ENCODE measurements at regions not wholly inside any gene's neighbourhood (a gene's known extent, or its start where the extent isn't known, plus 50 kb on each side); places are given as distances from the start of the nearest gene placed in this dataset.

GRCh38 chr12:19847294-19848059, 408.2 kb downstream of the AEBP2 start:
- Mint-ChIP-seq H3K9me3 (peaks cover 5 to 25% (median 9%) of the 10 kb centered on the region in 3 donors), H3K36me3 (no peaks in the 10 kb centered on the region), H3K4me3 (no peak overlapping the region), H3K27ac (no peak overlapping the region), H3K27me3 (no peaks in the 10 kb centered on the region), H3K4me1 (no peaks in the 10 kb centered on the region)

- Mint-ChIP-seq H3K4me1 (no peaks in the 10 kb centered on the region), H3K36me3 (no peaks in the 10 kb centered on the region), H3K4me3 (no peak overlapping the region), H3K27ac (no peak overlapping the region), H3K9me3 (peaks cover 5 to 25% (median 9%) of the 10 kb centered on the region in 3 donors), H3K27me3 (no peaks in the 10 kb centered on the region)
These were observed 409.1 kb downstream of the AEBP2 start for GRCh38 chr12:19848421-19848820.

GRCh38 chr12:19849208-19849607, 409.9 kb downstream of the AEBP2 start:
- Mint-ChIP-seq H3K4me3 (no peak overlapping the region), H3K36me3 (no peaks in the 10 kb centered on the region), H3K4me1 (no peaks in the 10 kb centered on the region), H3K27me3 (no peaks in the 10 kb centered on the region), H3K9me3 (peaks cover 5 to 25% (median 9%) of the 10 kb centered on the region in 3 donors), H3K27ac (no peak overlapping the region)

GRCh38 chr12:19850346-19851065, 411.2 kb downstream of the AEBP2 start:
- Mint-ChIP-seq H3K27ac (no peak overlapping the region), H3K4me1 (no peaks in the 10 kb centered on the region), H3K36me3 (no peaks in the 10 kb centered on the region), H3K27me3 (no peaks in the 10 kb centered on the region), H3K9me3 (peaks cover 7 to 25% (median 9%) of the 10 kb centered on the region in 3 donors), H3K4me3 (no peak overlapping the region)

GRCh38 chr12:19852100-19852855, 413.0 kb downstream of the AEBP2 start:
- Mint-ChIP-seq H3K36me3 (no peaks in the 10 kb centered on the region), H3K9me3 (peaks cover 6 to 29% (median 13%) of the 10 kb centered on the region in 3 donors), H3K27me3 (no peaks in the 10 kb centered on the region), H3K27ac (peak overlapping the region in 1 of 3 donors; percentile 59), H3K4me1 (no peaks in the 10 kb centered on the region), H3K4me3 (no peak overlapping the region)

- Mint-ChIP-seq H3K27ac (no peak overlapping the region), H3K36me3 (no peaks in the 10 kb centered on the region), H3K27me3 (no peaks in the 10 kb centered on the region), H3K4me1 (no peaks in the 10 kb centered on the region), H3K9me3 (peaks cover 4 to 13% (median 8%) of the 10 kb centered on the region in 3 donors), H3K4me3 (no peak overlapping the region)
These were observed 416.6 kb downstream of the AEBP2 start for GRCh38 chr12:19855851-19856250.

DNA sequence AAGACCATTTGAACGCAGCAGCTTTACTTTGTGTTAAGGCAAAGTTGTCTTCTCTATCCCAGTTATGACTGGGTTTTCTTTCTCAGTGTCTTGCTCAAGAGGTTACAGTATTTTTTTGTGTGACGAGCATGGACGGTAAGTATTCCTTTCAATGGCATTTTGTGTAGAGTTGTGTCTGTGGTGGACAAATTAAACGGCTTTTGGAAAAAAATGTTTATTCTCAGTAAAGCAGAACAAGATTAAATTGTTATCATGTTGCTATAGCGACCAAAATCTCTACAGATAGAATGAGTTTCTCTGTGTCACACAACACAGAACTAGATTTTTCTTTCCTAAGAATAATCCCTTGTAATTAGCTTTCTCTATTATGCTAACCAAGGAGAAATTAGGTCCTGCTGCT, 417.1 kb downstream of the AEBP2 start:
- Mint-ChIP-seq H3K9me3 (peaks cover 4 to 10% (median 8%) of the 10 kb centered on the region in 3 donors), H3K4me3 (no peak overlapping the region), H3K4me1 (no peaks in the 10 kb centered on the region), H3K27me3 (no peaks in the 10 kb centered on the region), H3K27ac (no peak overlapping the region), H3K36me3 (no peaks in the 10 kb centered on the region)

- H3K4me1 Mint-ChIP-seq = no peaks in the 10 kb centered on the region
- no peak overlapping the region for H3K4me3 Mint-ChIP-seq
- no peak overlapping the region for H3K27ac Mint-ChIP-seq
- peaks cover 4 to 8% (median 4%) of the 10 kb centered on the region in 3 donors for H3K9me3 Mint-ChIP-seq
- H3K27me3 Mint-ChIP-seq = no peaks in the 10 kb centered on the region
- no peaks in the 10 kb centered on the region for H3K36me3 Mint-ChIP-seq
These were observed 417.9 kb downstream of the AEBP2 start for GRCh38 chr12:19857204-19857603.

DNA sequence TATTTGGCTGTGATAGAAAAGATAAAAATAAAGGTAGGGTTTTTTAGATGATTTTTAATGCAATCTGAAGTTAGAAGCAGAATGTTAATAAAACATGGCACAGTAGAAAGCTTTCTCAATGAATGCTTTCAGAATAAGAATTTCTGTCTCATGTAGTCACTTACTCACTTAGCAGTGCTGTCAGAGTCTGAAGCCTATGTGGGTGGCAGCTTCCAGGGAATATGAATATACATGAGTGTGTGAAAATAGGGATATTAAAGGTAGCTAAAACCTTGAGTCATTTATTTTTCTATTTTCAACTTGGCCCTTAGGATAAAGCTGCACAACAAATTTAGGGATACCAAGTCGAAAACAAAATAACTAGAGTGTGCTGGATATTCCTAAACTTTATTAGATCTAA, 427.9 kb downstream of the AEBP2 start:
- H3K36me3 Mint-ChIP-seq = no peaks in the 10 kb centered on the region
- no peaks in the 10 kb centered on the region for H3K9me3 Mint-ChIP-seq
- no peak overlapping the region for H3K4me3 Mint-ChIP-seq
- H3K27me3 Mint-ChIP-seq = no peaks in the 10 kb centered on the region
- H3K4me1 Mint-ChIP-seq = no peaks in the 10 kb centered on the region
- H3K27ac Mint-ChIP-seq = no peak overlapping the region

- H3K4me1 Mint-ChIP-seq = no peaks in the 10 kb centered on the region
- H3K4me3 Mint-ChIP-seq = no peak overlapping the region
- H3K27me3 Mint-ChIP-seq = no peaks in the 10 kb centered on the region
- H3K27ac Mint-ChIP-seq = no peak overlapping the region
- no peaks in the 10 kb centered on the region for H3K36me3 Mint-ChIP-seq
- H3K9me3 Mint-ChIP-seq = peaks cover 0 to 3% (median under 1%) of the 10 kb centered on the region in 3 donors
These were observed 428.7 kb downstream of the AEBP2 start for GRCh38 chr12:19867970-19868369.

DNA sequence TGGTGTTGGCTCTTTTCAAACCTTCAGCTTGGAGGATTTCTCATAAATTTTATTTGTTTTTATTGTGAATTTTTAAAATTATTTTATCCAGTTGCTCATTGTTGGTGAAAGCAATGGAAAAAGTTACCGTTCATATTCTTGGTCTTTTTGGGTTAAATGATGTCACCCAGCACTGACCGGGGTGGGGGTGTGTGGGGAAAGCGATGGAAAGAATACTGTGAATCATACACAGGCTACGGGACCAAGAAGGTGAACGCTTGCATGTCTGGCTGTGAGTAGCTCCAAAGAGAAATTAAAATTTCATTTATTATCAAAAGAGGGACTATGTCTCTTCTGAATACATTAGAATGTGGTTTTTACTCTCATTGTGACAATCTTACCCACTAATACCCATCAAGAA, 430.1 kb downstream of the AEBP2 start:
- H3K27me3 Mint-ChIP-seq = no peaks in the 10 kb centered on the region
- H3K4me3 Mint-ChIP-seq = no peak overlapping the region
- no peaks in the 10 kb centered on the region for H3K4me1 Mint-ChIP-seq
- H3K36me3 Mint-ChIP-seq = no peaks in the 10 kb centered on the region
- H3K27ac Mint-ChIP-seq = no peak overlapping the region
- H3K9me3 Mint-ChIP-seq = peaks cover 3 to 6% (median 4%) of the 10 kb centered on the region in 3 donors

GRCh38 chr12:19872621-19873540, 433.6 kb downstream of the AEBP2 start:
- no peaks in the 10 kb centered on the region for H3K36me3 Mint-ChIP-seq
- H3K27me3 Mint-ChIP-seq = no peaks in the 10 kb centered on the region
- peaks cover 3 to 6% (median 4%) of the 10 kb centered on the region in 3 donors for H3K9me3 Mint-ChIP-seq
- no peaks in the 10 kb centered on the region for H3K4me1 Mint-ChIP-seq
- H3K27ac Mint-ChIP-seq = no peak overlapping the region
- H3K4me3 Mint-ChIP-seq = no peak overlapping the region

GRCh38 chr12:19880076-19880475, 440.8 kb downstream of the AEBP2 start:
- no peak overlapping the region for H3K4me3 Mint-ChIP-seq
- no peak overlapping the region for H3K27ac Mint-ChIP-seq
- no peaks in the 10 kb centered on the region for H3K4me1 Mint-ChIP-seq
- H3K27me3 Mint-ChIP-seq = no peaks in the 10 kb centered on the region
- no peaks in the 10 kb centered on the region for H3K36me3 Mint-ChIP-seq
- peaks cover 0 to 2% (median 2%) of the 10 kb centered on the region in 3 donors for H3K9me3 Mint-ChIP-seq

- Mint-ChIP-seq H3K4me3 (no peak overlapping the region), H3K36me3 (no peaks in the 10 kb centered on the region), H3K4me1 (no peaks in the 10 kb centered on the region)
These were observed 441.4 kb downstream of the AEBP2 start for GRCh38 chr12:19880721-19881120.

More at GRCh38 chr12:19880721-19881120, 441.4 kb downstream of the AEBP2 start:
- Mint-ChIP-seq H3K9me3 (peaks cover 0 to 2% (median 2%) of the 10 kb centered on the region in 3 donors), H3K27ac (no peak overlapping the region), H3K27me3 (no peaks in the 10 kb centered on the region)
